ENCODE measurements at regions not wholly inside any gene's neighbourhood (a gene's known extent, or its start where the extent isn't known, plus 50 kb on each side); places are given as distances from the start of the nearest gene placed in this dataset.
"Not testable (repeated sequence)": the region's sequence is repeated elsewhere in the genome, so short reads cannot be mapped to it uniquely, and the experiment has no call there.

DNA sequence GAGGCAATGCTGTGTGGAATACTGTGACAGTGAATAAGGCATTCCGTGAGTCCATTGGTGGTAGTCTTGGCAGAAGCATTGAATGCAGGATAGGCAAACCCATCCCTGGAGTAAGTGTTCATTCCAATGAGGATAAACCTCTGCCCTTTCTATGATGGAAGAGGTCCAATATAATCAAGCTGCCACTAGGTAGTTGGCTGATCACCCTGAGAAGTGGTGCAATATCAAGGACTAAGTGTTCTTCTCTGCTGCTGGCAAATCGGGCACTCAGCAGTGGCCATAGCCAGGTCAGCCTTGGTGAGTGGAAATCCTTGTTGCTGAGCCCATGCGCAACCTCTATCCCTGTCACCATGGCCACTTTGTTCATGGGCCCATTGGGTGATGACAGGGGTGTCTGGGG, 70.1 kb downstream of the FBXO4 start:
- DNase-seq (no peak), ATAC-seq (no peak)

GRCh38 chr5:42001673-42002072, 76.6 kb downstream of the FBXO4 start:
- DNase-seq: no peak

DNA sequence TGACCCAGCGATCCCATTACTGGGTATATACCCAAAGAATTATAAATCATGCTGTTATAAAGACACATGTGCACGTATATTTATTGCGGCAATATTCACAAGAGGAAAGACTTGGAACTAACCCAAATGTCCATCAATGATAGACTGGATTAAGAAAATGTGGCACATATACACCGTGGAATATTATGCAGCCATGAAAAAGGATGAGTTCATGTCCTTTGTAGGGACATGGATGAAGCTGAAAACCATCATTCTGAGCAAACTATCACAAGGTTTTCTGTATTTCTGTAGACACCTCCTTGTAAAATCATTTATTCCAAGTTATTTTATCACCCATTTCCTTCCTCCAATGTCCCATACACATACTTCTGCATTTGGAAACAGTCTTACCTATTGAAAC, 78.8 kb downstream of the FBXO4 start:
- not testable (repeated sequence) for DNase-seq, ATAC-seq

More at GRCh38 chr5:42001673-42002072, 76.6 kb downstream of the FBXO4 start:
- ATAC-seq: no peak

DNA sequence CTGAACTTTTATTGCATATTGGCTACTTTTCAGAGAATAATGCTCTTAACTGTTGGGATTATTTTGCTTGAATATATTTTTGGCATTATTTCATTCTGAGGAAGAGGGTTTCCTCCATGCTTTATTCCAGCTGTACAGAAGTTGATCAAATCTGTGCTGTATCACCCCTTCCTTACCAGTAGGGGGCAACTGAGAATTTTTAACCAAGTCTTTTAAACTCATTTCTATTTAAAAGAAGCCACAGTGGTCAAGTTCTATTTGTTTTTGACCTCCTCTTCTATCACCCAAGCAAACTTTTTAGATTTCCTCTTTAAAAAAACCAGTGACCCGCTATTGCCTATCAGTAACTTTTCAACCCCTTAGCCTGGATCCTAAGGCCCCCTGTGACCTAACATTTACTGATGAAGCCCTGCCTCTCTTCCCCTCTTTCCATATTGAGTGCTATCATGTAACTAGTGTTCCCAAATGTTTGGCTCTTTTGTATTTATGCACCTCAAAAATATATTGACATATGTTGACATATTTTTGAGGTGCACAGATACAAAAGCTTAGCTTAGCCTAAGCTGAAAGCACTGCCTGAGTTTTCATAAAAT, 80.6 kb downstream of the FBXO4 start:
- DNase-seq (no peak), ATAC-seq (no peak)

- DNase-seq: no peak
- ATAC-seq: no peak
Observed at GRCh38 chr5:42013561-42013960, 88.5 kb downstream of the FBXO4 start.

DNA sequence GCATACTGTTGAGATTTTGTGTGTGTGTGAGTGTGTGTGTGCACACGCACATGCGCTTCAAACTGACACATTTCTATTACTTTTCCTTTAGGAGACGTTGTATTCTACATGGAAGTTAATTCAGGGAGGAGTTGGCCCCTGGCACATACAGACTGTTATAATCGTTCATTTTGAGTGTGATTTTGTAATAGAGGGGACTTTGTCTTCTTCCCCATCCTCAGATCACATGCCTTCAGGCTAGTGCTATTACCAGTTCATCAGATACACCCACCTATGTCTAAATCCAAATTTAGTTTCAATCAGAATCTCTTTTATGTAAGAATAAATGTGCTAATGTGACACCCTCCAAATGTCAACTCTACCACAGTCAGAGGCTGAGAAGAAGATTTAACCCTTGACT, 90.2 kb downstream of the FBXO4 start:
- no peak for ATAC-seq
- no peak for DNase-seq

DNA sequence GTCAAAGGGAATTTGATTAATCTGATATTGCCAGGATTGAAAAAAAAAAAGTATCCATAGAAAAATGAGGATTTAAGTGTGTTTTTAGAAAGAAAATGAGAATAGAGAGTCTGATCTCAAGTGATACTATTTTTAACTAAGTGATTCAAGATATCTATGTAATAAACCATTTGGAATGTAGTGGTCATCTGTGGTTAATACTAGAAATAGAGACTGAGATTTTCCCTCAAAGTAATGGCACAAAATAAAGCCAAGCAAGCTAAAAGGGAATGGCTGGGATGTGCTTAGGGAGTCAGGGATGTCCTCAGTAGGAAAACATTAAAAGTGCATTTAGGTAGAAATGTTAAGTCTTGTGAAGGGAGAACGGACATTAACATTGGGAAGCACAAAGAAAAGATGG, 90.6 kb downstream of the FBXO4 start:
- DNase-seq (no peak), ATAC-seq (no peak)

- no peak for ATAC-seq
- no peak for DNase-seq
Observed at GRCh38 chr5:42020788-42021530, 95.9 kb downstream of the FBXO4 start.

DNA sequence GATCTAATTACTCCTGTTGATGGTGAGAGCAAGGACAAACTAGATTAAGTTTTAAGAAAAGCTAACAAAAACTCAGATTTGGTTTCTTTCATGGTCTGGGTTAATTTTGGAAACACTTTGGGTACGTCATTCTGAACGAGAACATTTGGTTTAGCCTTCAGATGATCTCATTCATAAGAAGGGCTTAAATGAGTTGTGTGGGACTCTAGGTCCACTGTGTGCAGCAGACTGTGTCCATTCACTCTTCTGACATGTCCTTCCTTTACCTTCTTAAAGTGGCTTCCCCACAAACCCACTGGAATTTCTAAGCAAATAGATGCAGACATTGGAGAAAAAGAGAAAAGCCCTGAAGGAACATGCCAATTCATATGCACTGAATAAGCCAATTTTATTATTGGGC, 96.8 kb downstream of the FBXO4 start:
- ATAC-seq (no peak), DNase-seq (no peak)

DNA sequence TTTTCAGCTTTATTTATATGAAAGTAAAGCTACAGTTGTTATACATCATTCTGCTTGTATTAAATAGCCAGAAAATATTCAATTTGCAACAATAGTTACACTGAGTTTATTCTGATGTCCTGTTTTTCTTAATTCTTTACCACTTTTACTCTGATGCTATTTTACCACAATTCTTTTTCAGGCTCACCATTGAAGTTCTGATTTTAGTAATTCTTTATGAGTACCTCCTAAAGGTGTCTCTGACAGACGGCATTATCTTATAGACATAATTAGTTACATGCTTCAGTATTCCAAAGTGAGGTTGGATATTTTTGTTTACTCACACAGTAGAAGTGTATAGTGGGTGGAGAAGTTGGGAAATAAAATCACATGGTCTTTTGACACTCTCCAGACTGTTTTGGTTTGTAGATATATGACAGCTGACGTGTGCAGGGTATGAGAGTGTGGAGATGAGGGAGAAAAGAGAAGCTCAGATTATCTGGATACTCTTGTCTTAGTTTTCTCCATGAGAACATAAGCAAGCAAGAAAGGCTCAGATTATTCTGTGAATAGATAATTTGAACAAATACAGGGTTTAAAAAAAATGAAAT, 97.4 kb downstream of the FBXO4 start:
- ATAC-seq (no peak), DNase-seq (no peak)

- ATAC-seq: no peak
- no peak for DNase-seq
Observed at GRCh38 chr5:42026446-42026845, 101.4 kb downstream of the FBXO4 start.

GRCh38 chr5:42032137-42032536, 107.1 kb downstream of the FBXO4 start:
- ATAC-seq (no peak), DNase-seq (no peak)

DNA sequence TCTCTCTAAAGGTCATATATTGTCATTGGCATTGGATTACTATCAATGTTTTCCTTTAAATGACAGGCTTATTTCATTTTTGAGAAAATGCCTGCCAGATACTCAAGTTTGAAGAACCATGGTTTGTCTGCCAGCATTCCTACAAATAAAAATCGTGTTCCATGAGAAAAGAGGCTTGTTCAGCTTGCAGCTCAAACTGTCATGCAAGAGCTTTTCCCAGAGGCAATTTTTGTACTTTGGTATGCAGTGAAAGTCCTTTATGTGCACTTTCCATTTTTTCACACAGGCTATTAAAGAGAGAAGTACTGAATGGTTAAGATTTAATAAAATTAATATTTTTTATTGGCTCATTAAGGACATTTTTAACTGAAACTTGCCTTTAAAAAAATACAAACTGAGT, 110.4 kb downstream of the FBXO4 start:
- DNase-seq (no peak), ATAC-seq (no peak)

GRCh38 chr5:42036379-42036778, 111.3 kb downstream of the FBXO4 start:
- no peak for DNase-seq

GRCh38 chr5:42037379-42037932, 112.4 kb downstream of the FBXO4 start:
- DNase-seq (no peak), ATAC-seq (no peak)

More at GRCh38 chr5:42036379-42036778, 111.3 kb downstream of the FBXO4 start:
- no peak for ATAC-seq

DNA sequence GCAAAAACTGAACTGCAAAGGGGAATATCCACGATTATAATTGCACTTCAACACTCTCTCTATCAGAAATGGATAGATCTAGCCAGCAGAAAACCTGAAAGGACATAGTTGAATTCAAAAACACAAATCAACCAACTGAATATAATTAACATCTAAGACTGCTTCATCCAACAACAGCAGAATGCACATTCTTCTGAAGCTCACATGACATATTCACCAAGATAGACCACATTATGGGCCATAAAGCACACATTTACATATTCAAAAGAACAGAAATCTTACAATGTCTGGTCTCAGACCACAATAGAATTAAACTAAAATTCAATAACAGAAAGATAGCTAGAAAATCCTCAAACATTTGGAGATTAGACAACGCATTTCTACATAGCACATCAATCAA, 118.3 kb downstream of the FBXO4 start:
- no peak for ATAC-seq
- no peak for DNase-seq

- DNase-seq (peak; percentile 56), ATAC-seq (peak; percentile 76)
Observed at GRCh38 chr5:42057254-42057690, 132.2 kb downstream of the FBXO4 start.

- no peak for ATAC-seq
- DNase-seq: no peak
Observed at GRCh38 chr5:42059291-42059690, 134.2 kb downstream of the FBXO4 start.

DNA sequence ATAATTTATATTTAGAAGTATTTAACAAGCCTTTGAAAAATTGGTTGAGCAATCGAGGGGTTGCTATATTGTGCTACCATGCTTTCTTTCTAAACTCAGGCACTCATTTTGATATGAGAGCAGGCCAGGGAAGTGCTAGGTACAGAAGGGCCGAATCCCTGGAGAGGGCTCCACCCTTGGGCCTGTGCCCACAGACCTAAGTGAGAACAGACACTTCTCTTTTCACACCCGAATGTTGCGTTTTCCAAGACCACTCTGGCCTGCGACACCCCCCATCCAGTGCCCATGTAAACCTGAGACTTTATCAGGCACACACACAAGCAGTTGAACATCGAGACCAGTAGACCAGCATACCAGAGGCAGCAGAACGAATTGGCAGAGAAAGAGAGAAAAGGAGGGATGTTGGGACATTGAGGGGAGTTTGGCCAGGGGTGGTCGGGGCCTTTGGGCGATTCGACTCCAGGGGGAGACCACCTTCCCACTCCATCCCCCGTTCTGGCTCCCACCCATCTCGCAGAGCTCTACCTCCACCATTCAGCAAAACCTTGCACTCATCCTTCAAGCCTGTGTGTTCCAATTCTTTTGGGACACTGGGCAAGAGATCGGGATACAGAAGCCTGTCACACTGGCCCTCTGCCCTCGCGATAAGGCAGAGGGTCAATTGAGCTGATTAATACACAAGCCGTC, 134.8 kb downstream of the FBXO4 start:
- DNase-seq (no peak), ATAC-seq (no peak)

- no peak for ATAC-seq
- no peak for DNase-seq
Observed at GRCh38 chr5:42061121-42061520, 136.0 kb downstream of the FBXO4 start.

DNA sequence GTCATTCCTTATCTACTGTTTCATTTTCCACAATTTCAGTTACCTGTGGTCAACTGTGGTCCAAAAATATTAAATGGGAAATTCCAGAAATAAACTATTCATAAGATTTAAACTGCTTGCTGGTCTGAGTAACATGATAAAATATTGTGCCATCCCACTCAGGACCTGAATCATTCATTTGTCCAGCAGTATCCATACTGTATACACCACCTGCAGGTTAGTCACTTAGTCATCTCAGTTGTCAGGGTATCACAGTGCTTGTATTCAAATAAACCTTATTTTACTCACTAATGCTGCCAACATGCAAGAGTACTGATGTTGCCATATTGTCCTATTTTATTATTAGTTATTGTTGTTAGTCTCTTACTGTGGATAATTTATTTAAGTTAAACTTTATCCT, 139.7 kb downstream of the FBXO4 start:
- ATAC-seq (no peak), DNase-seq (no peak)

DNA sequence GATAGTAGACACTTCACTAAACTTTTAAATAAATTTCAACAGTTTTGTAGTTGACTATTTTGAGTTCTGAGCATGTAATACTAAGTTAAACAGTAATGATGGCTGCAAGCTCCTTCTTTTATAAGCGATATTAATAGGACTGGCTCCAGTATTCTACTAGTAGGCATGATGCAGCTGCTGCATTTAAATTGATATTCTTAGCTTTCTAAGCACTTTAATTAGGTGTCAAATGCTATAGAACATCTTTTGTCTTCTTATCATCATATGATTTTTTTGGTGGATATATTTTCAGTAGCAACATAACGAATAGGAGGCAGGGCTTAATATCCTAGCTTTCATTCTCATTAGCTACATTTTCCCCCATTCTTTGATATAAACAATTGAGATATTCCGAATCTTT, 141.1 kb downstream of the FBXO4 start:
- DNase-seq (no peak), ATAC-seq (no peak)

- DNase-seq (no peak), ATAC-seq (no peak)
Observed at GRCh38 chr5:42074353-42074752, 149.3 kb downstream of the FBXO4 start.
